GM19395 (cell line): ENCODE measurements at regions not wholly inside any gene's neighbourhood (a gene's known extent, or its start where the extent isn't known, plus 50 kb on each side); places are given as distances from the start of the nearest gene placed in this dataset.
"Not testable (repeated sequence)": the region's sequence is repeated elsewhere in the genome, so short reads cannot be mapped to it uniquely, and the experiment has no call there.

Experiments
- ATAC-seq: cut with Tn5 transposase; IDR thresholded peaks from one replicate; pipeline ENCODE4 v1.9.1; 2021; ENCODE audit warnings: mild to moderate bottlenecking, moderate library complexity; ENCODE audit not compliant: unreplicated experiment

GRCh38 chr5:109283086-109283485, 126.7 kb downstream of the PJA2 start:
- ATAC-seq, result not testable (repeated sequence)

- no peak for ATAC-seq
These were observed 128.6 kb downstream of the PJA2 start for GRCh38 chr5:109281136-109281690.

DNA sequence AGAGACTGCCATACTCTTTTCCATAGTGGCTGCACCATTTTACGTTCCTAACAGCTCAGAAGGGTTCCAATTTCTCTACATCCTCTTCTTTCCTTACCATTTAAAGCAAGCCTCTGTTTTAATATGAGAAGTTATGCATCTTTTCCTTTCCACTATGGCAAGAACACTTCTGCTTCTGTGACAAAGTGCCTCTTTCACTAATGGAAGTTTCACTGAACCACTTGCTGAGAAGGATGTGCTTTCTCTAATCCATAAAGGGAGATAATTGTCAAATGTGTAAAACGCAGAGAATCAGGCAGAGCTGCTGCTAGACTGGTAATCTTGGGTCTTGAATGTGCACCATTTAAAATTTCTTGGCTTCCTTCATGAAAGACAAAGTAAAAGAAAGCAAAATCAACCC, 131.6 kb downstream of the PJA2 start:
- no peak for ATAC-seq

DNA sequence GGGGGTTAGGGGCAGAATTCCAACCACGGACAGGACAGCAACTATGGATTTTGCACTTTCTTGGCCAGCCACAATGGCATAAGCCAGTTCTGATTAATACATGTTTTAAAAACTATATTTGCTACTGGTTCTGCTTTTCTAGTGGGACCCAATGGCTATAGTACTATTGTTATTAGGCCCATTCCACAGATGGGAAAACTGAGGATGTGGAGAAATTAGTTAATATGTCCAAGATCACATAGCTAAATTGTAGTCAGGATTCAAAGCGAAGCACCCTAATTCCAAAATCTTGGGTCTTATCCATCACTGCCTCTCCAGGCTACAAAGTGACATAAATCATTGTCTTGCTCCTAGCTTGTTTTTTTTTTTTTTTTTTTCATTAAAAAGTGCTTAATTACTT, 133.9 kb downstream of the PJA2 start:
- ATAC-seq, result no peak

GRCh38 chr5:109273594-109273993, 136.2 kb downstream of the PJA2 start:
- ATAC-seq, result no peak

- ATAC-seq, result no peak
These were observed 142.5 kb downstream of the PJA2 start for GRCh38 chr5:109267283-109267682.

DNA sequence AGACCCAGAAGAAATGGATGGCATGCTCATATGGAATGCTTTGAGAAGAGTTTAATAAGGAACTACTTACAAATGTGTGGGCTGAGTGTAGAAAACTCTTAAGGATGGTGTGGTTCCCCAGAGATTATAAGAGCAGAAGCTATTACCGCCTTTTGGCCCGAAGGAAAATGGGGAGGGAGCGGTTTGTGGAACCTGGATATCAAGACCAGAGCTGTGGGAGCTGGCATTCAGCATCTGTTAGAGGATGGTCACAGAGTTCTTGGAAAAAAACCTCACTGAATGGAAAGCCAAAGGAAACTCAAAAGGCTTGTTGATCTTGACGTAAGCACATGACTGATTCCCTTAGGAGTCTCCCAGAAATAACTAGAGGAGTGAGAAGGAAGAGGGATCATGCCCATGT, 151.0 kb downstream of the PJA2 start:
- no peak for ATAC-seq

DNA sequence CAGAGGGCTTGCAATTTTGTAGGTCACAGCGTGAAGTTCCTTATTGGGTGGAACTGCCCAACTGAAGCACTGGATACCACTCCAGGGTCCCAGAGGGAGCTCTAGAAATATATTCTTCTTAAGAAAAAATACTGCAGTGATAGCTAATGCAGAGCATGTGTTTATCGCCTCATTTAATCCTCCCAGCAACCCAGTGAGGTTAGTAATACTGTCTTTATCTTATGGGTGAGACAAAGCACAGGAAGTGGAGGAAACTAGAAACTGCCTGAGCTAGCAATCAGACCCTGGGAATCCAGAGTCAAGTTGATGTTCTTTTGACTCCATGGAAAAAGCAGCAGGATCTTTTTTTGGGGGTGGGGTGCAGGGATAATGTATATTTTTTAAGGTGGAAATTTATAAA, 153.3 kb downstream of the PJA2 start:
- ATAC-seq, result no peak

DNA sequence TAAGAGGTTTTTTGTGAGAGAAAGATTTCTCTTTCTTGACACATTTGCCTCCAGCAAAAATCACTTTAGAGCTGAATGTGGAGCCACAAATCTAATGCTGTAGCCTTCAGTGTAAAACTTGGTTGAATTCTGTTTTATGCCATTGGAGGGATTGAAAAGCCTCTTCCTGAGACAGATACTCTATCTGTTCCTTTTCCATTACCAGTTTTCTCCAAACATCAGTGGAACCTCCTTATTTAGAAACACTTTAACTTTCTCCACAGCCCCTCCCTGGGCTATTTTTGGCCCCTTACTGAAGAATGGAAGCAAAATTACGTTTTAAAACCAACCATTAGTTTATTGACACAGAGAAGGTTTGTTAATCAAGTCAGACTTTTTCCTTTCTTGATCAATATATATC, 155.3 kb downstream of the PJA2 start:
- ATAC-seq, result no peak

GRCh38 chr5:109253262-109253661, 156.5 kb downstream of the PJA2 start:
- ATAC-seq, result no peak

- no peak for ATAC-seq
These were observed 157.0 kb downstream of the PJA2 start for GRCh38 chr5:109252731-109253130.

DNA sequence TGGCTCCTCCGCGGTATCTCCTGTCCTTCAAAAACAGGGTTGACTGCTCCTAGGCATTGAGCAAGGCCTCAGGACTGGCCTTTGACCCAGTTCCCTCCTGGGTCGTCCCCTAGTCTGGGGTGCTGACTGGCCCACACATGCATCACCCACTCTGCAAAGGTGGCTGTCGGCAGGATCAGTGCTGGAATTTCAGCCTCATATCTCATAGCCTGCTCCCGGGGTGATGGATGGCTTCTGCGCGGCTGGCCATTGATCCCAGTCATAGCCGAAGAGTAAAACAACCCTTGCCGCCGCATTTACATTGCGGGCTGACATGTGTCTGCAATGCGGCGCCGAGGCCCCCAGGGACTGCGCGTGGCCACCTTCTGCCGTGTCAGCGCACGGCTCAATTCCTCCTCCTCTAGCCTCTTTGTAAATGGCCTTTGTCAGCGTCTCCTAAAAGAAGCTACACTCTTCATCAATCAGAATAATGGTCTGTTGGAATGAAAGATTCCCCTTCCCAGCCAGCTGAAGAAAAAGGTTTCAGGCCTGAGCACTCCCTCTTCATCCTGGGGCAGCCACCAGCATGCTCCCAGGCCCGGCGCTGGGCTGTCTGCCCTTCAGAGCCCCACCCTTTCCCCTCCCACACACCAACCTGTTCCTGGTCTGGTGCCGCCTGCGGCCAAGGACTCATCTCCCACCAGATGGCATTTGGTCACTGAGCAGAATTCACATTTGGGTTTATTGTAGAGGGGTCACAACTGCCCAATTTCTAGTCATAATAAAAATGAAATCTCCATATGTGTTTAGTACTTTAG, 159.0 kb downstream of the PJA2 start:
- no peak for ATAC-seq

DNA sequence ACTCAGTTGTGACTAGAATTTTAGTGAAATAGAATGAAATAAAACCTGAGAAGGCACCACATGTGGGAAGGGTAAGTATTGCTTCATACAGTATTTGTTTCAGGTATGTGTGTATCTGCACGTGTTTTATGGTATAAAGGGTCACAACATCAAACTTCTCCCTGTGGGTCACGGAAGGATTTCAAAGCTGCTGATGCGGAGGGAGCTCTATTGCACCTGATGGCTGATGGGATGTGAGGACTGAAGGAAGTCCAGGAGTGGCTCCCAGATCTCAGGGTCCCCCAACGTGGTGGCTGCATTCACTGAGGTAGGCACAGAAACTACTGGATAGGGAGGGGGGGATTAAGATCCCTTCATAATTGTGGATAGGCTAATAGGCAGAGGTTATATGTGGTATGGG, 159.7 kb downstream of the PJA2 start:
- no peak for ATAC-seq

DNA sequence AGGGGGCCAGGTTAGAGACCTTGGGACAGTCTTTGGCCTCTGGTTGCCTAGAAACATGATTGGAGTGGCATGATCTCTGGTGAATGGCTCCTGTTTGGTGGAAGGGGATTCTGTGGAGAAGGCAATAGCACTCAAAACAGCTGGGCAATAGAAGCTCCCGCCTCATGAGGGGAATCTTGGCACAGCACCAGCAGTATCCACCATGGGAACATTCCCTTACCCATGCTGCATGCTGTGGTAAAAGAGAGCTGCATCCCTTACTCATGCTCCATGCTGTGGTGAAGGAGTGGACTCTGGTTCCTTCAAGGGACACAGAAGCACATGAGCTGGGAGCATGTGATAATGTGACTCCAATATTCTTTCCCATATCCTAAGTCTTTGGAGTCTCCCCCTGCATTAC, 160.6 kb downstream of the PJA2 start:
- ATAC-seq, result no peak

- peak; percentile 76 for ATAC-seq
These were observed 161.8 kb downstream of the PJA2 start for GRCh38 chr5:109247986-109248385.

GRCh38 chr5:109246841-109247592, 162.8 kb downstream of the PJA2 start:
- no peak for ATAC-seq
